HL-60 (cell line): ENCODE measurements at regions not wholly inside any gene's neighbourhood (a gene's known extent, or its start where the extent isn't known, plus 50 kb on each side); places are given as distances from the start of the nearest gene placed in this dataset.

Experiments used
- DNase-seq, 2 experiments: peaks; one replicate each; pipeline ENCODE4 v3.0.0-alpha.2; 2010 to 2020; ENCODE audit warnings: low read depth in 1 of 2, low spot score in 1 of 2
- H3K27ac ChIP-seq: fragments of 250-450 bp; sonication (Bioruptor Pico); replicated peaks from 2 replicates; pipeline ENCODE4 v1.5.1; 2020; ENCODE audit warnings: mild to moderate bottlenecking, moderate library complexity
- H3K27me3 ChIP-seq: fragments of 250-450 bp; sonication (Bioruptor Pico); 2 replicates; pipeline ENCODE4 v1.5.1; 2021; ENCODE audit warnings: mild to moderate bottlenecking, moderate library complexity; ENCODE audit not compliant: insufficient read depth, poor library complexity, severe bottlenecking
- H3K4me3 ChIP-seq: replicated peaks from 2 replicates; pipeline ENCODE4 v1.5.1; 2011; ENCODE audit warnings: mild to moderate bottlenecking, control low read depth, low read length; ENCODE audit not compliant: insufficient read depth
- CTCF ChIP-seq: IDR thresholded peaks from one replicate; pipeline ENCODE4 v1.5.1; 2011; ENCODE audit warnings: low read length, control low read depth, inconsistent platforms; ENCODE audit not compliant: insufficient read depth
- GABPA ChIP-seq: IDR thresholded peaks from 2 replicates; pipeline ENCODE4 v1.6.1; 2012; ENCODE audit warnings: low read depth
- POLR2AphosphoS5 ChIP-seq: IDR thresholded peaks from 2 replicates; pipeline ENCODE4 v1.6.1; 2012; ENCODE audit warnings: low read depth
- REST ChIP-seq: IDR thresholded peaks from 2 replicates; pipeline ENCODE4 v1.6.1; 2012; ENCODE audit warnings: low read depth; ENCODE audit not compliant: insufficient replicate concordance
- SPI1 ChIP-seq: IDR thresholded peaks from 2 replicates; pipeline ENCODE4 v1.6.1; 2012; ENCODE audit warnings: low read depth, mild to moderate bottlenecking, borderline replicate concordance

- H3K4me3 ChIP-seq = no peak overlapping the region
- H3K27me3 ChIP-seq = peaks cover 5% of the 10 kb centered on the region
- H3K27ac ChIP-seq = no peak overlapping the region
- no peak for DNase-seq
- TF ChIP-seq CTCF = no peak
- TF ChIP-seq POLR2AphosphoS5 = no peak
- no peak for TF ChIP-seq REST
- TF ChIP-seq GABPA = no peak
- TF ChIP-seq SPI1 = no peak
These were observed 88.1 kb upstream of the SEC11C start for GRCh38 chr18:59051470-59052165.

GRCh38 chr18:59052965-59053820, 86.5 kb upstream of the SEC11C start:
- H3K4me3 ChIP-seq = no peak overlapping the region
- DNase-seq = no peak
- TF ChIP-seq SPI1 (no peak), POLR2AphosphoS5 (no peak), REST (no peak), CTCF (no peak), GABPA (no peak)
- H3K27ac ChIP-seq = no peak overlapping the region
- H3K27me3 ChIP-seq = peaks cover 5% of the 10 kb centered on the region

GRCh38 chr18:59054496-59055287, 85.0 kb upstream of the SEC11C start:
- Histone ChIP-seq H3K27ac (no peak overlapping the region), H3K27me3 (peaks cover 5% of the 10 kb centered on the region), H3K4me3 (no peak overlapping the region)
- no peak for DNase-seq
- no peak for TF ChIP-seq SPI1
- no peak for TF ChIP-seq POLR2AphosphoS5
- TF ChIP-seq GABPA = no peak
- no peak for TF ChIP-seq REST
- TF ChIP-seq CTCF = no peak
